HS-5 (cell line): ENCODE measurements at regions not wholly inside any gene's neighbourhood (a gene's known extent, or its start where the extent isn't known, plus 50 kb on each side); places are given as distances from the start of the nearest gene placed in this dataset.
A peak's percentile ranks its signal among the peaks of the same experiment; 100 is the strongest.

ENCODE experiments used
- DNase-seq: peaks from one replicate; pipeline ENCODE4 v3.0.0-alpha.2; 2012; ENCODE audit warnings: low read depth

DNA sequence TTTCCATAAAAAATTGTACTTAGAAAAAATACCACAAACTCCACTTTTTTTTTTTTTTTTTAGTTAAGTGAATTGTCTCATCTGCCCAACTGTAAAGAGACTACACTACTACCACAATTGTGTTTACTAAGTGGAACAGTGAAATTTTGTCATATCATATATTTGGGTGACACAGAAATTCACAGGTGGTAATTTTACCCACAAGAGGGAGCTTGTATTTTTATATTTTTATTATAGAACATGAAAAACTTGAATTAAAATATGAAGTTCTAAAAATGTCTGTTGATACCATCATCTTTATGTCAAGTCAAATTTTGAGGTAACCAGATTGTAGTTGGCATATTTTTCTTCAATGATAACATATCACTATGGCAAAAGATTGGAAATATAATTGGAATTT lies 329.4 kb upstream of the SOX5 start:
- DNase-seq, result no peak

GRCh38 chr12:24270965-24271364 lies 321.5 kb upstream of the SOX5 start:
- DNase-seq, result no peak

- DNase-seq, result no peak
Observed at GRCh38 chr12:24270464-24270863, 321.0 kb upstream of the SOX5 start.

DNA sequence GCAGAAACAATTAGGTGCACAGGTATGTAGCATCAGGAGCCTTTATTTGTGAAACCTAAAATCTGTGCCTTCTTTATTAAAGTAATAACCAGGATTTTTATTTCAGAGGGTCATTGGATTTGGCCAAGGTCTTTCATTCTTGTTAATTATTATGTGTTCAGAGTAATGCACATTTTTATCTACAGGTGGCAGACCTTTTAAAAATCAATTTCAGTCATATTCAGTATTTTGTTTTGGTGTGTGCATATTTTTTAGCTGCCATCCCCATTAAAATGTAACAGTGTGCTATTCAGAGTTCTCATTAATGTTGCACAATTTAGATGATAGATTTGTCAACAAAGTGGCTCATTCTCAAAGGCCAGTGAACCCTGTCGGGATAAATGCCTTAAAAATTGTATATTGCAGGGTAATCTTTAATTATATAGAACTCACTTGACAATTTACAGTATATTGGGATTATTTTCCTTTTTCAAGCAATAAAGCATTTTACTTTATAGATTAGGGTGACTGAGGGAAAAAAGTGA lies 319.3 kb upstream of the SOX5 start:
- DNase-seq, result no peak

- DNase-seq, result no peak
Observed at GRCh38 chr12:24266982-24267381, 317.5 kb upstream of the SOX5 start.

DNA sequence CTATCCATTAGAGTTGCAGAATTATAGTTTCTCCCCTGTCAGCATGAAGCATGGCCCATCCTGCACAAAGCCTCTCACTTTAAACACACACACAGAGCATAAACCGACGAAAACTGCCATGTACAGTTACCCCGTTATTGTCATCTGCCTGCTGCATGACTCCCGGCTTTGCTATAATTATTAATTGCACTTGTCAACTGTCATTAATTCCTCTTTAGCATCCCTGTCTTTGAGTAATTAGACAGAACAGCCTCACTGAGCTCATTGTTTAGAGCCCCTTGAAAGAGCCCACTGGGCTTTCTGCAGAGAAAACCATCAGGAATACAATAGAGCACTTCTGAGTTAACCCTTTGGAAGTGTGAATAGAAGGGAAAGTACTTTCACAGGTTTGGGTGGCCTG lies 307.2 kb upstream of the SOX5 start:
- no peak for DNase-seq

GRCh38 chr12:24255920-24256665 lies 306.6 kb upstream of the SOX5 start:
- no peak for DNase-seq

GRCh38 chr12:24252602-24253001 lies 303.1 kb upstream of the SOX5 start:
- no peak for DNase-seq

- no peak for DNase-seq
Observed at GRCh38 chr12:24246934-24247333, 297.5 kb upstream of the SOX5 start.

- no peak for DNase-seq
Observed at GRCh38 chr12:24246376-24246775, 296.9 kb upstream of the SOX5 start.

DNA sequence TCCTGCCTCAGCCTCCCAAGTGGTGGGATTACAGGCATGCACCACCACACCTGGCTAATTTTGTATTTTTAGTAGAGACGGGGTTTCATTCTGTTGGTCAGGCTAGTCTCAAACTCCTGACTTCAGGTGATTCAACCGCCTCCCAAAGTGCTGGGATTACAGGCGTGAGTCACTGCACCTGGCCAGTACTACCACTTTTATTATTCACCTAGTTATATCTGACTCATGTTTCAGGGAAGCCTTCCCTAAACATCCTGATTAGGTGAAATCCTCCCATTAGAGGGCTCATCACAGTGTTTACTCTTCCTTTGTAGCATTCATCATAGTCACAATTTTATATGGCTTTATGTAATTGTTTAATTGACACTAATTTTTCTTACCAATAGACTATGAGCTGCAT lies 295.3 kb upstream of the SOX5 start:
- DNase-seq, result no peak

- DNase-seq, result no peak
Observed at GRCh38 chr12:24244231-24244630, 294.8 kb upstream of the SOX5 start.

DNA sequence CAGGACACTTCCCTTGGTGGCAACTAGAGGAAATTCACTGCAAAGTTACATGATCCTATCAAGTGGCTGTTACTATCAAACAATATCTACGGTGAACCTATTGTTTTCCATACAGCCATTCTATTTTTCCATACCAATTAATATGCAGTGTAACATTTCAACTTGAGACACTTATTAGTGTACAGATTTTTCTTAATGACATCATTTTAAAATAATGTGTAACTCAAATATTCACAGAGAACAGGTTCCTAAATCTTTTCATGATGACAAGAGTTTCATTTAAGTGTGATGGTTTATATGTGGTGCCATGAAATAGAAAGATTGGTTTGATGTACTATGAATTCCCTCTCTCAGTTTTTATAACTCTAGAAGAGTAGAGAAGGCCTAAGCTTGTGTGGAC lies 291.2 kb upstream of the SOX5 start:
- no peak for DNase-seq

DNA sequence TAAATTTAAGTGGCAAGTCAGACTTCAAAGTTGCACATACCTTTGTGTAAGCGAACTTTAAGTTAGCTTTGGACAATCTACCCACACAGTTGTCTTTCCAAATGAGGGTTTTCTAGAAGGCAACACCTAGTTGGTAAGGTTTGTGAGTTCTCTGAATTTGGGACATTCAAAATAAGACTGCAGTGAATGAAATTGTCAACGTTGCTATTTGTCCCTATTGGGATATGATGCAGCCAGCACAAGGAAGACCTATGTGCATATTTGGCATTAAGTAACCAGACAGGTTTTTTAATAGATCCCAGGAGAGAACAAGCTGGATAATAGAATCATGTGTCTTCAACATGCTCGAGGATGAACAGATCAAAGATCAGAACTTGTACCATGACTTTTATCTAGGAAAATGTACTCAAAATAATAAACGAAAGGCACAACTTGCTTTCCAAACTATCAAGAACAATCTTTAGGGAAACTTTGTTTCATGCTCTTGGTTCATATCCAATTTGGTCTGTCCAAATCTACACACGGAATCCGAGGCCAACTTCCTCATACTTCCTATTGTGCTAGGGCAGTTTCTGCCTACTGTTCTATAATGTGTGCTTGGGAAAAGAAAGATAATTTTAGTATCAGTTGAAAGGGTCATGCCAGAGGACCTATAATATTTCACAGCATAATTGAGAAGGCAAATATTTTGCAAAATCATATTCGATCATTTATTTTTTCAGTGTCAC lies 284.2 kb upstream of the SOX5 start:
- DNase-seq, result no peak

GRCh38 chr12:24232531-24232930 lies 283.1 kb upstream of the SOX5 start:
- DNase-seq, result no peak

- no peak for DNase-seq
Observed at GRCh38 chr12:24231298-24231697, 281.8 kb upstream of the SOX5 start.

GRCh38 chr12:24230061-24230701 lies 280.7 kb upstream of the SOX5 start:
- DNase-seq, result no peak

- DNase-seq, result no peak
Observed at GRCh38 chr12:24229031-24229700, 279.7 kb upstream of the SOX5 start.

- DNase-seq, result no peak
Observed at GRCh38 chr12:24228371-24228770, 278.9 kb upstream of the SOX5 start.

DNA sequence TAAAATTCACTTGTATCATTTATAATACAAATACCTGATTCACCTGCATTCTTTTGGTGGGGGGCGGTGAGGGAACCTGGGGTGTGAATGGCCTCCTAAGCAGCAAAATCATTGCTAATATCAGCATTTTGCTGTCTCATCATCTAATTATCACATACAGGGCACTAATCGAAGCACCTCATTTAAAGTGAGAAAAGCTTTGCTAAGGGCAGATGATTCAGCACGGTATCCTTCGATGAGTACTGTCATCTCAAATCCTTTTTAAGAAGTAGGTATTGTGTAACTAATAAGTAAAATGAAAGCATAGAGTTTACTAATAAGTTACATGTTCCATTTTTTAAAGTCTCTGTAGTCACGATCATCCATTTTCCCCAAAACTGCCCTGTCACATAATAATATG lies 278.1 kb upstream of the SOX5 start:
- no peak for DNase-seq

DNA sequence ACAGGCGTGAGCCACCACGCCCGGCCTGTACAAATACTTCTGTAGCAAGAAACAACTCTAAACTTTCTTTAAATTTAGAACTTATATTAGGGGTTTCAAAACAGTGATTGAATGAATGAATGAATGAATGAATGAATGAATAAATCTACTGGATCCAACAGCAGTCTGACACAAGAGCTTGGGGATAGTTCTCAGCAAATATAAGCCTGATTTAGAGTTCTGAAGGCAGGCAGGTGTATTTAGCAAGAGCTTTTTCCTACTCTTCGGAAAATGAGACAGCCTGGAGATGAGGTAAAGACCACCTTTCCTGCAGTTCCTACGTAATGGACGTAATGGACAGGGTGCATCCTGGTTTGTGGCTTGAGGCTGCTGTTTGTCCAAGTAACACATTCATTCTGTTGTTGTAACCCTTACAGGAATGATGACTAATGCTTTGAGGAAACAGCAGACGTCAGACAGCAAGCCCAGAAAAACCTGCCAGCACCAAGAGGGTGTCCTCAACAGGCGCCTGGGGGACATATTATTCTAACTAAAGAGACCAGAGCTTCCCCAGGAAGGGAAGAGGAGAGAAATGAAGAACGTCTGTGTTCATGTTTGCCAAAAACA lies 277.4 kb upstream of the SOX5 start:
- DNase-seq, result peak; percentile 30

- DNase-seq, result no peak
Observed at GRCh38 chr12:24224401-24224800, 274.9 kb upstream of the SOX5 start.
